Naive thymus-derived CD8-positive, alpha-beta T cell (primary cell): ENCODE measurements at regions not wholly inside any gene's neighbourhood (a gene's known extent, or its start where the extent isn't known, plus 50 kb on each side); places are given as distances from the start of the nearest gene placed in this dataset.
A peak's percentile ranks its signal among the peaks of the same experiment; 100 is the strongest.

ENCODE experiments used
- ATAC-seq, 2 donors: fragments of 150-1000 bp; cut with Tn5 transposase in 1 of 2; sonication (Bioruptor Pico), chemical (Tn5 transposase) in 1 of 2; 1 replicate in 1 of 2; 2 replicates in 1 of 2; pipeline ENCODE4 v1.10.0; 2021; ENCODE audit warnings: mild to moderate bottlenecking in 2 of 2, moderate library complexity in 2 of 2
- POLR2A ChIA-PET: fragments of 350-600 bp; sonication (Branson Sonifier 250); formaldehyde crosslinking; loops from one replicate; lab custom pipeline; 2021; ENCODE audit warnings: antibody characterized with exemption; lab: Charles Lee
- DNase-seq, 10 donors: peaks; one replicate each; pipeline versions ENCODE4 v3.0.0 to v3.0.0-alpha.2; 2020 to 2022
- H3K27ac Mint-ChIP-seq, 10 donors: one replicate each; pipeline ENCODE4 v1.8.0; 2020 to 2022; ENCODE audit warnings: mild to moderate bottlenecking in 10 of 10, mixed read lengths in 10 of 10, moderate library complexity in 4 of 10, inconsistent platforms in 1 of 10
- H3K27me3 Mint-ChIP-seq, 5 donors: one replicate each; pipeline ENCODE4 v1.8.0; 2021 to 2022; ENCODE audit warnings: mixed read lengths in 5 of 5
- H3K36me3 Mint-ChIP-seq, 3 donors: one replicate each; pipeline ENCODE4 v1.8.0; 2020 to 2022; ENCODE audit warnings: mixed read lengths in 3 of 3, mild to moderate bottlenecking in 2 of 3, inconsistent platforms in 1 of 3
- H3K4me1 Mint-ChIP-seq, 4 donors: one replicate each; pipeline ENCODE4 v1.8.0; 2021 to 2022; ENCODE audit warnings: mixed read lengths in 4 of 4
- H3K4me3 Mint-ChIP-seq, 10 donors: one replicate each; pipeline ENCODE4 v1.8.0; 2020 to 2022; ENCODE audit warnings: mild to moderate bottlenecking in 10 of 10, mixed read lengths in 10 of 10, moderate library complexity in 6 of 10, inconsistent platforms in 1 of 10
- H3K9me3 Mint-ChIP-seq, 9 donors: one replicate each; pipeline ENCODE4 v1.8.0; 2020 to 2022; ENCODE audit warnings: mixed read lengths in 9 of 9, mild to moderate bottlenecking in 3 of 9, inconsistent platforms in 1 of 9, moderate library complexity in 1 of 9

GRCh38 chr2:129067070-129067469 is 748.4 kb upstream of the HS6ST1 start:
- H3K27ac Mint-ChIP-seq = no peak overlapping the region
- DNase-seq (no peak), ATAC-seq (no peak)
- H3K4me1 Mint-ChIP-seq = no peaks in the 10 kb centered on the region
- POLR2A ChIA-PET = no interaction called here
- no peak overlapping the region for H3K4me3 Mint-ChIP-seq
- no peaks in the 10 kb centered on the region for H3K36me3 Mint-ChIP-seq
- H3K27me3 Mint-ChIP-seq = peaks cover 0 to 4% (median 0%) of the 10 kb centered on the region in 5 donors
- no peaks in the 10 kb centered on the region for H3K9me3 Mint-ChIP-seq

GRCh38 chr2:129067953-129068352 is 749.3 kb upstream of the HS6ST1 start:
- POLR2A ChIA-PET = no interaction called here
- peaks cover 0 to 4% (median 0%) of the 10 kb centered on the region in 5 donors for H3K27me3 Mint-ChIP-seq
- ATAC-seq = no peak
- H3K4me3 Mint-ChIP-seq = no peak overlapping the region
- DNase-seq = no peak
- no peaks in the 10 kb centered on the region for H3K4me1 Mint-ChIP-seq
- no peaks in the 10 kb centered on the region for H3K9me3 Mint-ChIP-seq
- H3K36me3 Mint-ChIP-seq = no peaks in the 10 kb centered on the region
- H3K27ac Mint-ChIP-seq = no peak overlapping the region

GRCh38 chr2:129068543-129068942 is 749.9 kb upstream of the HS6ST1 start:
- Mint-ChIP-seq H3K36me3 (no peaks in the 10 kb centered on the region), H3K27me3 (peaks cover 0 to 4% (median 0%) of the 10 kb centered on the region in 5 donors), H3K9me3 (no peaks in the 10 kb centered on the region), H3K27ac (no peak overlapping the region), H3K4me1 (no peaks in the 10 kb centered on the region), H3K4me3 (no peak overlapping the region)
- POLR2A ChIA-PET = no interaction called here
- DNase-seq (no peak), ATAC-seq (no peak)

- Mint-ChIP-seq H3K9me3 (no peaks in the 10 kb centered on the region), H3K27ac (no peak overlapping the region), H3K36me3 (no peaks in the 10 kb centered on the region), H3K27me3 (no peaks in the 10 kb centered on the region), H3K4me3 (no peak overlapping the region), H3K4me1 (no peaks in the 10 kb centered on the region)
- POLR2A ChIA-PET = no interaction called here
- ATAC-seq (no peak), DNase-seq (no peak)
Measured at GRCh38 chr2:129069875-129070594, 751.4 kb upstream of the HS6ST1 start.

- DNase-seq (no peak), ATAC-seq (no peak)
- Mint-ChIP-seq H3K27ac (no peak overlapping the region), H3K4me1 (no peaks in the 10 kb centered on the region), H3K4me3 (no peak overlapping the region), H3K36me3 (no peaks in the 10 kb centered on the region), H3K9me3 (no peaks in the 10 kb centered on the region), H3K27me3 (peaks cover 0 to 2% (median 0%) of the 10 kb centered on the region in 5 donors)
- POLR2A ChIA-PET = no interaction called here
Measured at GRCh38 chr2:129070663-129071062, 752.0 kb upstream of the HS6ST1 start.

- POLR2A ChIA-PET = no interaction called here
- H3K9me3 Mint-ChIP-seq = no peaks in the 10 kb centered on the region
- H3K27ac Mint-ChIP-seq = no peak overlapping the region
- H3K27me3 Mint-ChIP-seq = peaks cover 0 to 2% (median 0%) of the 10 kb centered on the region in 5 donors
- no peaks in the 10 kb centered on the region for H3K36me3 Mint-ChIP-seq
- no peak overlapping the region for H3K4me3 Mint-ChIP-seq
- DNase-seq (no peak), ATAC-seq (no peak)
- no peaks in the 10 kb centered on the region for H3K4me1 Mint-ChIP-seq
Measured at GRCh38 chr2:129071531-129071930, 752.9 kb upstream of the HS6ST1 start.

GRCh38 chr2:129074298-129074920 is 755.7 kb upstream of the HS6ST1 start:
- ATAC-seq (no peak), DNase-seq (no peak)
- H3K27ac Mint-ChIP-seq = no peak overlapping the region
- H3K36me3 Mint-ChIP-seq = no peaks in the 10 kb centered on the region
- no peak overlapping the region for H3K4me3 Mint-ChIP-seq
- H3K9me3 Mint-ChIP-seq = no peaks in the 10 kb centered on the region
- H3K27me3 Mint-ChIP-seq = peaks cover 0 to 4% (median 0%) of the 10 kb centered on the region in 5 donors
- POLR2A ChIA-PET = no interaction called here
- H3K4me1 Mint-ChIP-seq = no peaks in the 10 kb centered on the region

GRCh38 chr2:129078548-129078947 is 759.9 kb upstream of the HS6ST1 start:
- ATAC-seq = no peak
- no peaks in the 10 kb centered on the region for H3K4me1 Mint-ChIP-seq
- H3K27ac Mint-ChIP-seq = peak overlapping the region in 2 of 10 donors; percentile 62 to 72
- DNase-seq = no peak
- POLR2A ChIA-PET = no interaction called here
- H3K27me3 Mint-ChIP-seq = peaks cover 0 to 7% (median 2%) of the 10 kb centered on the region in 5 donors
- no peaks in the 10 kb centered on the region for H3K9me3 Mint-ChIP-seq
- H3K36me3 Mint-ChIP-seq = no peaks in the 10 kb centered on the region
- H3K4me3 Mint-ChIP-seq = no peak overlapping the region

GRCh38 chr2:129080715-129081476 is 762.2 kb upstream of the HS6ST1 start:
- POLR2A ChIA-PET = no interaction called here
- Mint-ChIP-seq H3K4me3 (no peak overlapping the region), H3K9me3 (no peaks in the 10 kb centered on the region), H3K36me3 (no peaks in the 10 kb centered on the region), H3K27ac (no peak overlapping the region), H3K4me1 (no peaks in the 10 kb centered on the region), H3K27me3 (peaks cover 0 to 7% (median 0%) of the 10 kb centered on the region in 5 donors)
- ATAC-seq = no peak
- no peak for DNase-seq

- H3K27me3 Mint-ChIP-seq = peaks cover 0 to 4% (median 0%) of the 10 kb centered on the region in 5 donors
- H3K27ac Mint-ChIP-seq = peak overlapping the region in 1 of 10 donors; percentile 28
- H3K9me3 Mint-ChIP-seq = no peaks in the 10 kb centered on the region
- no peak overlapping the region for H3K4me3 Mint-ChIP-seq
- no peaks in the 10 kb centered on the region for H3K36me3 Mint-ChIP-seq
- POLR2A ChIA-PET = no interaction called here
- no peaks in the 10 kb centered on the region for H3K4me1 Mint-ChIP-seq
- no peak for ATAC-seq
- DNase-seq = no peak
Measured at GRCh38 chr2:129085386-129085785, 766.7 kb upstream of the HS6ST1 start.

GRCh38 chr2:129087133-129087813 is 768.6 kb upstream of the HS6ST1 start:
- ATAC-seq = no peak
- Mint-ChIP-seq H3K4me1 (no peaks in the 10 kb centered on the region), H3K36me3 (no peaks in the 10 kb centered on the region), H3K4me3 (no peak overlapping the region), H3K27ac (no peak overlapping the region), H3K27me3 (peaks cover 0 to 4% (median 0%) of the 10 kb centered on the region in 5 donors), H3K9me3 (no peaks in the 10 kb centered on the region)
- no peak for DNase-seq
- POLR2A ChIA-PET = no interaction called here

- ATAC-seq = no peak
- Mint-ChIP-seq H3K4me3 (no peak overlapping the region), H3K4me1 (no peaks in the 10 kb centered on the region), H3K27me3 (peaks cover 0 to 4% (median 0%) of the 10 kb centered on the region in 5 donors), H3K36me3 (no peaks in the 10 kb centered on the region), H3K9me3 (no peaks in the 10 kb centered on the region), H3K27ac (no peak overlapping the region)
- DNase-seq = no peak
- POLR2A ChIA-PET = no interaction called here
Measured at GRCh38 chr2:129091620-129092019, 773.0 kb upstream of the HS6ST1 start.

GRCh38 chr2:129092956-129093355 is 774.3 kb upstream of the HS6ST1 start:
- ATAC-seq (no peak), DNase-seq (no peak)
- H3K4me1 Mint-ChIP-seq = no peaks in the 10 kb centered on the region
- H3K9me3 Mint-ChIP-seq = peaks cover 0 to 2% (median 0%) of the 10 kb centered on the region in 9 donors
- H3K27ac Mint-ChIP-seq = no peak overlapping the region
- H3K27me3 Mint-ChIP-seq = peaks cover 0 to 4% (median 0%) of the 10 kb centered on the region in 5 donors
- no peak overlapping the region for H3K4me3 Mint-ChIP-seq
- no peaks in the 10 kb centered on the region for H3K36me3 Mint-ChIP-seq
- POLR2A ChIA-PET = no interaction called here
